ENCODE measurements at regions not wholly inside any gene's neighbourhood (a gene's known extent, or its start where the extent isn't known, plus 50 kb on each side); places are given as distances from the start of the nearest gene placed in this dataset.

- Histone ChIP-seq H3K27me3 (ENCODE audit: control insufficient read depth, insufficient read depth, low read length) (no peaks in the 10 kb centered on the region), H3K4me3 (ENCODE audit: low read depth, low read length) (no peak overlapping the region), H3K36me3 (ENCODE audit: control insufficient read depth, insufficient read depth, low read length) (no peaks in the 10 kb centered on the region)
- no peak for TF ChIP-seq CTCF (IDR thresholded peaks at IDR 0.05; ENCODE audit: insufficient read depth, low read length, poor library complexity, severe bottlenecking)
- no peak for DNase-seq (ENCODE audit: low read depth)
Measured at GRCh38 chr18:78737006-78737915, 242.4 kb upstream of the SALL3 start.

GRCh38 chr18:78738076-78738690 is 241.4 kb upstream of the SALL3 start:
- H3K27me3 ChIP-seq (ENCODE audit: control insufficient read depth, insufficient read depth, low read length): no peaks in the 10 kb centered on the region
- no peaks in the 10 kb centered on the region for H3K36me3 ChIP-seq (ENCODE audit: control insufficient read depth, insufficient read depth, low read length)
- no peak overlapping the region for H3K4me3 ChIP-seq (ENCODE audit: low read depth, low read length)
- TF ChIP-seq CTCF (IDR thresholded peaks at IDR 0.05; ENCODE audit: insufficient read depth, low read length, poor library complexity, severe bottlenecking): no peak
- DNase-seq (ENCODE audit: low read depth): no peak

- no peak for TF ChIP-seq CTCF (IDR thresholded peaks at IDR 0.05; ENCODE audit: insufficient read depth, low read length, poor library complexity, severe bottlenecking)
- H3K36me3 ChIP-seq (ENCODE audit: control insufficient read depth, insufficient read depth, low read length): no peaks in the 10 kb centered on the region
Measured at GRCh38 chr18:78739115-78739514, 240.5 kb upstream of the SALL3 start.

GRCh38 chr18:78739882-78740677 is 239.5 kb upstream of the SALL3 start:
- no peak for TF ChIP-seq CTCF (IDR thresholded peaks at IDR 0.05; ENCODE audit: insufficient read depth, low read length, poor library complexity, severe bottlenecking)
- Histone ChIP-seq H3K27me3 (ENCODE audit: control insufficient read depth, insufficient read depth, low read length) (no peaks in the 10 kb centered on the region), H3K4me3 (ENCODE audit: low read depth, low read length) (no peak overlapping the region), H3K36me3 (ENCODE audit: control insufficient read depth, insufficient read depth, low read length) (no peaks in the 10 kb centered on the region)
- no peak for DNase-seq (ENCODE audit: low read depth)

More at GRCh38 chr18:78739115-78739514, 240.5 kb upstream of the SALL3 start:
- DNase-seq (ENCODE audit: low read depth): no peak
- no peak overlapping the region for H3K4me3 ChIP-seq (ENCODE audit: low read depth, low read length)
- no peaks in the 10 kb centered on the region for H3K27me3 ChIP-seq (ENCODE audit: control insufficient read depth, insufficient read depth, low read length)

GRCh38 chr18:78740876-78741275 is 238.7 kb upstream of the SALL3 start:
- TF ChIP-seq CTCF (IDR thresholded peaks at IDR 0.05; ENCODE audit: insufficient read depth, low read length, poor library complexity, severe bottlenecking): no peak
- DNase-seq (ENCODE audit: low read depth): no peak
- no peaks in the 10 kb centered on the region for H3K36me3 ChIP-seq (ENCODE audit: control insufficient read depth, insufficient read depth, low read length)
- no peaks in the 10 kb centered on the region for H3K27me3 ChIP-seq (ENCODE audit: control insufficient read depth, insufficient read depth, low read length)
- no peak overlapping the region for H3K4me3 ChIP-seq (ENCODE audit: low read depth, low read length)
